CD4-positive, alpha-beta T cell (primary cell): ENCODE measurements at regions not wholly inside any gene's neighbourhood (a gene's known extent, or its start where the extent isn't known, plus 50 kb on each side); places are given as distances from the start of the nearest gene placed in this dataset.

Experiments
- ATAC-seq: fragments of 200-7000 bp; cut with Tn5 transposase; one replicate; pipeline ENCODE4 v1.10.0; 2022; ENCODE audit warnings: mild to moderate bottlenecking; ENCODE audit not compliant: poor library complexity
- CTCF ChIA-PET: fragments of 350-600 bp; sonication (Branson Sonifier 250); formaldehyde crosslinking; loops from one replicate; lab custom pipeline; 2021; ENCODE audit warnings: antibody characterized with exemption, inconsistent platforms; lab: Charles Lee
- POLR2A ChIA-PET: fragments of 350-600 bp; sonication (Branson Sonifier 250); formaldehyde crosslinking; loops from one replicate; lab custom pipeline; 2021; ENCODE audit warnings: antibody characterized with exemption, inconsistent platforms; lab: Charles Lee
- DNase-seq, 14 experiments: peaks; one replicate each; pipeline ENCODE4 v3.0.0-alpha.2; 2013 to 2020; ENCODE audit warnings: mixed read lengths in 2 of 14
- H3K27ac ChIP-seq, 2 donors: one replicate each; pipeline versions ENCODE4 v1.5.1 to v1.7.0; 2013; ENCODE audit warnings: low read length in 2 of 2, low read depth in 1 of 2, mild to moderate bottlenecking in 1 of 2
- H3K27me3 ChIP-seq, 2 experiments: 1 replicate in 1 of 2; 2 replicates in 1 of 2; pipeline versions ENCODE4 v1.6.1 to v1.7.0; 2013; ENCODE audit warnings: low read length in 2 of 2, control low read depth in 1 of 2, mild to moderate bottlenecking in 1 of 2, moderate library complexity in 1 of 2; ENCODE audit not compliant: insufficient read depth in 2 of 2, control insufficient read depth in 1 of 2
- H3K36me3 ChIP-seq: one replicate; pipeline ENCODE4 v1.6.1; 2013; ENCODE audit warnings: low read length, control low read depth; ENCODE audit not compliant: insufficient read depth
- H3K4me1 ChIP-seq: one replicate; pipeline ENCODE4 v1.6.1; 2013; ENCODE audit warnings: low read length, control low read depth; ENCODE audit not compliant: insufficient read depth
- H3K4me3 ChIP-seq: one replicate; pipeline ENCODE4 v1.5.1; 2013; ENCODE audit warnings: mild to moderate bottlenecking, low read length, moderate library complexity
- H3K9me3 ChIP-seq, 2 experiments: 1 replicate in 1 of 2; 2 replicates in 1 of 2; pipeline versions ENCODE4 v1.6.1 to v1.7.0; 2013; ENCODE audit warnings: low read length in 2 of 2, mild to moderate bottlenecking in 2 of 2, control low read depth in 1 of 2, moderate library complexity in 1 of 2; ENCODE audit not compliant: control insufficient read depth in 1 of 2, insufficient read depth in 1 of 2
- H3K27ac Mint-ChIP-seq: one replicate; pipeline ENCODE4 v1.8.0; 2020; ENCODE audit warnings: mixed read lengths
- H3K27me3 Mint-ChIP-seq: one replicate; pipeline ENCODE4 v1.8.0; 2021; ENCODE audit warnings: mixed read lengths
- H3K36me3 Mint-ChIP-seq: one replicate; pipeline ENCODE4 v1.8.0; 2021; ENCODE audit warnings: low read depth, mixed read lengths
- H3K4me1 Mint-ChIP-seq: one replicate; pipeline ENCODE4 v1.8.0; 2021; ENCODE audit warnings: low read depth, mixed read lengths
- H3K4me3 Mint-ChIP-seq: one replicate; pipeline ENCODE4 v1.8.0; 2020; ENCODE audit warnings: mild to moderate bottlenecking, mixed read lengths
- H3K9me3 Mint-ChIP-seq: one replicate; pipeline ENCODE4 v1.8.0; 2020; ENCODE audit warnings: mixed read lengths
- CTCF ChIP-seq: fragments of 200-600 bp; IDR thresholded peaks from one replicate; pipeline ENCODE4 v1.8.0; 2022; ENCODE audit warnings: antibody characterized with exemption, mild to moderate bottlenecking
- intact Hi-C, 2 experiments: fragments of 100-400 bp; cut with DNase I in 1 of 2; cut with micrococcal nuclease in 1 of 2; formaldehyde crosslinking; loops; one replicate each; pipeline versions ENCODE4 v1.15.1 to v1.9.0; 2023 to 2025; cut with DNase I, micrococcal nuclease

GRCh38 chr19:30694156-30694755 lies 322.1 kb downstream of the ZNF536 start:
- no peaks in the 10 kb centered on the region for H3K9me3 ChIP-seq
- H3K36me3 ChIP-seq = no peaks in the 10 kb centered on the region
- Mint-ChIP-seq H3K4me3 (no peak overlapping the region), H3K27ac (no peak overlapping the region), H3K9me3 (no peaks in the 10 kb centered on the region), H3K36me3 (no peaks in the 10 kb centered on the region), H3K27me3 (peaks cover 75% of the 10 kb centered on the region), H3K4me1 (peaks cover 13% of the 10 kb centered on the region)
- intact Hi-C loops = no loop called here
- CTCF ChIA-PET = interaction anchor here (0.6 kb wide), 1 partner anchor 1194 kb away, joined by 4 read pairs; no protein-coding TSS in a partner anchor
- no peak overlapping the region for H3K4me3 ChIP-seq
- no peak for TF ChIP-seq CTCF
- no peak for ATAC-seq
- H3K27ac ChIP-seq = no peak overlapping the region
- H3K4me1 ChIP-seq = peaks cover 5% of the 10 kb centered on the region
- H3K27me3 ChIP-seq = peaks cover 17 to 26% of the 10 kb centered on the region in 2 experiments
- POLR2A ChIA-PET = no interaction called here
- peak in 1 of 14 experiments; percentile 8 for DNase-seq

- Histone ChIP-seq H3K4me3 (no peak overlapping the region), H3K4me1 (peaks cover 5% of the 10 kb centered on the region), H3K27ac (no peak overlapping the region), H3K9me3 (no peaks in the 10 kb centered on the region), H3K36me3 (no peaks in the 10 kb centered on the region), H3K27me3 (peaks cover 21 to 39% of the 10 kb centered on the region in 2 experiments)
- ATAC-seq = no peak
- TF ChIP-seq CTCF = no peak
- ChIA-PET CTCF (no interaction called here), POLR2A (no interaction called here)
- no peak overlapping the region for H3K4me3 Mint-ChIP-seq
- H3K4me1 Mint-ChIP-seq = peaks cover 13% of the 10 kb centered on the region
- H3K27ac Mint-ChIP-seq = no peak overlapping the region
- no peaks in the 10 kb centered on the region for H3K9me3 Mint-ChIP-seq
- no peaks in the 10 kb centered on the region for H3K36me3 Mint-ChIP-seq
- H3K27me3 Mint-ChIP-seq = peaks cover 81% of the 10 kb centered on the region
- no peak for DNase-seq
- intact Hi-C loops = no loop called here
These were observed 320.8 kb downstream of the ZNF536 start for GRCh38 chr19:30692879-30693503.

GRCh38 chr19:30692181-30692811 lies 320.1 kb downstream of the ZNF536 start:
- Mint-ChIP-seq H3K36me3 (no peaks in the 10 kb centered on the region), H3K27me3 (peaks cover 85% of the 10 kb centered on the region), H3K9me3 (no peaks in the 10 kb centered on the region), H3K27ac (no peak overlapping the region), H3K4me1 (peaks cover 13% of the 10 kb centered on the region), H3K4me3 (no peak overlapping the region)
- no peak for ATAC-seq
- no peak overlapping the region for H3K27ac ChIP-seq
- no peaks in the 10 kb centered on the region for H3K36me3 ChIP-seq
- H3K4me1 ChIP-seq = peaks cover 5% of the 10 kb centered on the region
- no peak overlapping the region for H3K4me3 ChIP-seq
- no peak for DNase-seq
- no peaks in the 10 kb centered on the region for H3K9me3 ChIP-seq
- CTCF ChIA-PET = no interaction called here
- H3K27me3 ChIP-seq = peaks cover 21 to 41% of the 10 kb centered on the region in 2 experiments
- POLR2A ChIA-PET = no interaction called here
- TF ChIP-seq CTCF = no peak
- intact Hi-C loops = no loop called here
